Body of pancreas (tissue), 4 donors: ENCODE measurements at regions not wholly inside any gene's neighbourhood (a gene's known extent, or its start where the extent isn't known, plus 50 kb on each side); places are given as distances from the start of the nearest gene placed in this dataset.

Source experiments
- ATAC-seq: fragments of 150-250 bp; one replicate; pipeline ENCODE4 v1.9.1; 2016
- DNase-seq, 4 donors: peaks; one replicate each; pipeline ENCODE4 v3.0.0-alpha.2; 2019
- H3K27ac ChIP-seq, 4 donors: fragments of 200-600 bp; sonication (generic); 1 replicate in 3 of 4; 2 replicates in 1 of 4; pipeline versions ENCODE4 v1.5.1 to v1.6.1; 2016 to 2019; ENCODE audit warnings: mild to moderate bottlenecking in 1 of 4, mixed read lengths in 1 of 4, moderate library complexity in 1 of 4
- H3K27me3 ChIP-seq, 2 donors: fragments of 200-600 bp; sonication (generic); one replicate each; pipeline ENCODE4 v1.6.0; 2016; ENCODE audit warnings: mild to moderate bottlenecking in 1 of 2
- H3K36me3 ChIP-seq, 2 donors: fragments of 200-600 bp; sonication (generic); replicated peaks in 1 of 2; 2 replicates each; pipeline ENCODE4 v1.5.1; 2016; ENCODE audit warnings: low read depth in 2 of 2; ENCODE audit not compliant: insufficient read depth in 1 of 2
- H3K4me1 ChIP-seq: fragments of 200-600 bp; sonication (generic); one replicate; pipeline ENCODE4 v1.6.0; 2016
- H3K4me3 ChIP-seq, 2 donors: fragments of 200-600 bp; sonication (generic); 1 replicate in 1 of 2; 2 replicates in 1 of 2; pipeline ENCODE4 v1.5.1; 2016 to 2019
- H3K9me3 ChIP-seq, 3 donors: fragments of 200-600 bp; sonication (generic); 1 replicate in 2 of 3; 2 replicates in 1 of 3; pipeline ENCODE4 v1.5.1; 2016
- POLR2A ChIP-seq, 3 donors: fragments of 450-650 bp; IDR thresholded peaks; one replicate each; pipeline ENCODE4 v1.6.1; 2016; ENCODE audit warnings: antibody characterized with exemption in 3 of 3, mild to moderate bottlenecking in 2 of 3
- WGBS, 2 donors: methylation state at CpG; one replicate each; pipeline ENCODE4 v1.1.5; 2017; 5-methylcytosine and 5-hydroxymethylcytosine counted together
- intact Hi-C: fragments of 100-400 bp; cut with DNase I; formaldehyde crosslinking; loops from one replicate; pipeline ENCODE4 v1.15.1; 2023
- TF ChIP-seq, protein P1 (sequence below), 7 experiments: fragments of 450-650 bp in 4 of 7; fragments of 200-600 bp in 3 of 7; sonication (generic) in 3 of 7; IDR thresholded peaks; one replicate each; pipeline ENCODE4 v1.5.1; 2016 to 2019; ENCODE audit warnings: antibody characterized with exemption in 7 of 7

DNA sequence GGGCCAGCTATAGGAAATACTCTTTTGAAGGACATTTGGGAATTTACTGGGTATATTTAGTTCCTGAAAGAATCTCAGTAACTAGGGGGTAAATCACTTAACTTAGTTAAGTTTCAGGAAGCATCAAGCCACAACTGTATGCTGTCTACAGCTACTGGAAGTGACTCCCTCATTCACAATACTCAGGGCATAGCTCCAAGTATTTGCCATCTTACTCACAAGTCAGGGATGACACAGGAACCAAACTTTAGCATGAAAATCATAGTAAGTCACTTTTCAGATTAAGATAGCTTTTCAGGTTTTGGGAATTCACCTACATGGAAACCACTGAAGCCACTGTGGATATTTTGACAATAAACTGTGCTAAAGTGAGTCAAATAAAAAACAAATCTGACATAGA lies 242.4 kb upstream of the ATP10B start:
- ATAC-seq (no peak), DNase-seq (no peak)
- Histone ChIP-seq H3K27me3 (no peaks in the 10 kb centered on the region), H3K27ac (no peak overlapping the region), H3K9me3 (peaks cover 0 to 10% (median 0%) of the 10 kb centered on the region in 3 donors), H3K4me1 (no peaks in the 10 kb centered on the region), H3K36me3 (no peaks in the 10 kb centered on the region), H3K4me3 (no peak overlapping the region)
- intact Hi-C loops, result no loop called here
- TF ChIP-seq, protein P1, sequence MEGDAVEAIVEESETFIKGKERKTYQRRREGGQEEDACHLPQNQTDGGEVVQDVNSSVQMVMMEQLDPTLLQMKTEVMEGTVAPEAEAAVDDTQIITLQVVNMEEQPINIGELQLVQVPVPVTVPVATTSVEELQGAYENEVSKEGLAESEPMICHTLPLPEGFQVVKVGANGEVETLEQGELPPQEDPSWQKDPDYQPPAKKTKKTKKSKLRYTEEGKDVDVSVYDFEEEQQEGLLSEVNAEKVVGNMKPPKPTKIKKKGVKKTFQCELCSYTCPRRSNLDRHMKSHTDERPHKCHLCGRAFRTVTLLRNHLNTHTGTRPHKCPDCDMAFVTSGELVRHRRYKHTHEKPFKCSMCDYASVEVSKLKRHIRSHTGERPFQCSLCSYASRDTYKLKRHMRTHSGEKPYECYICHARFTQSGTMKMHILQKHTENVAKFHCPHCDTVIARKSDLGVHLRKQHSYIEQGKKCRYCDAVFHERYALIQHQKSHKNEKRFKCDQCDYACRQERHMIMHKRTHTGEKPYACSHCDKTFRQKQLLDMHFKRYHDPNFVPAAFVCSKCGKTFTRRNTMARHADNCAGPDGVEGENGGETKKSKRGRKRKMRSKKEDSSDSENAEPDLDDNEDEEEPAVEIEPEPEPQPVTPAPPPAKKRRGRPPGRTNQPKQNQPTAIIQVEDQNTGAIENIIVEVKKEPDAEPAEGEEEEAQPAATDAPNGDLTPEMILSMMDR (IDR thresholded peaks at IDR 0.05), result no peak

DNA sequence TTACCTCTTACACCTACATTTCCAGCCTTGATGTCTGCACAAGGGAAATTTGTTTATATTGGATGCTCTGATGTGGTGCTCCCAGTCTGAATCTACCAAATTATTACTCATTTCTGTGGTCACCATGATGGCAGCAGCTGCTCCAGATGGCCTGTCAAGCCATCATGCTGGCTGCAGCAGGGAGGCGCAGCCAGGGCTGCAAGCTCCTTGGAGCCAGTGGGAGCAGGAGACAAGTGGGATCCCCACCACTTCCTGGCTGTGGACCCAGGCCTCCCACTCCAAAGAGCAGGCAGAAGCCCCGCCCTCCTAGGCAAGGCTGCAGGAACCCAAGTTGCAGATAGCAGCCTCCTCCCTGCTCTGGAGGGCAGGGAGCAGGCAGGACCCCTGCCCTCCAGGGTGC lies 241.1 kb upstream of the ATP10B start:
- no peaks in the 10 kb centered on the region for H3K27me3 ChIP-seq
- DNase-seq (no peak), ATAC-seq (no peak)
- H3K27ac ChIP-seq, result no peak overlapping the region
- intact Hi-C loops, result no loop called here
- H3K36me3 ChIP-seq, result no peaks in the 10 kb centered on the region
- H3K9me3 ChIP-seq, result peaks cover 0 to 10% (median 0%) of the 10 kb centered on the region in 3 donors
- H3K4me1 ChIP-seq, result no peaks in the 10 kb centered on the region
- TF ChIP-seq POLR2A (IDR thresholded peaks at IDR 0.05), result no peak
- TF ChIP-seq, protein P1 (IDR thresholded peaks at IDR 0.05), result no peak
- 94 to 100% methylated on average over 1 to 2 of the region's 2 CpGs for WGBS, 2 donors
- no peak overlapping the region for H3K4me3 ChIP-seq

DNA sequence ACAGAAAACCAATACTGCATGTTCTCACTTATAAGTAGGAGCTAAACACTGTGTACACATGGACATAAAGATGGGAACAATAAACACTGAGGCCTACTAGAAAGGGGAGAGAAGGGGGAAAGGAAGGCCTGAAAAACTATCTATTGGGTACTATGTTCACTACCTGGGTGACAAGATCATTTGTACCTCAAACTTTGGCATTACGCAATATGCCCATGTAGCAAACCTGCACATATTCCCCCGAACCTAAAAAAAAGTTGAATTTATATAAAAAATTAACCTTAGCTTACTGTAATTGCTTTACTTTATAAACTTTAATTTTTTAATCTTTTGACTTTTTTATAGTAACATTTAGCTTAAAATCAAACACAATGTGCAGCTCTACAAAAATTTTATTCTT lies 237.6 kb upstream of the ATP10B start:
- no peaks in the 10 kb centered on the region for H3K36me3 ChIP-seq
- TF ChIP-seq, protein P1 (IDR thresholded peaks at IDR 0.05), result no peak
- TF ChIP-seq POLR2A (IDR thresholded peaks at IDR 0.05), result no peak
- intact Hi-C loops, result no loop called here
- no peak for DNase-seq
- no peaks in the 10 kb centered on the region for H3K4me1 ChIP-seq
- H3K4me3 ChIP-seq, result no peak overlapping the region
- H3K27ac ChIP-seq, result no peak overlapping the region
- ATAC-seq, result no peak
- no peaks in the 10 kb centered on the region for H3K27me3 ChIP-seq
- H3K9me3 ChIP-seq, result peaks cover 0 to 10% (median 0%) of the 10 kb centered on the region in 3 donors
- 100% methylated on average over 2 of the region's 2 CpGs for WGBS, 2 donors

DNA sequence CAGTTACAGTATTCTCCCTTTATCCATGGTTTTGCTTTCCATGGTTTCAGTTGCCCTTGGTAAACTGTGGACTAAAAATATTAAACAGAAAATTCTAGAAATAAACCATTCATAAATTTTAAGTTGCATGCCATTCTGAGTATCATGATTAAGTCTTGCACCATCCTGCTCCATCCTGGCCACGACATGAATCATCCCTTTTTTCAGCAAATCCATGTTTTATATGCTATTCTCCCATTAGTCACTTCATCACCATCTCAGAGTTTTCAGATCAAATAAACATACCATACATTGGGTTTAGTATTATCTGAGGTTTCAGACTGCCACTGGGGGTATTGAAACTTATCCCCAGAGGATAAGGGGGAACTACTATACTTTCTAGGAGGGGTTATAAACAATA lies 234.4 kb upstream of the ATP10B start:
- H3K4me1 ChIP-seq, result no peaks in the 10 kb centered on the region
- DNase-seq (no peak), ATAC-seq (no peak)
- H3K27ac ChIP-seq, result no peak overlapping the region
- H3K9me3 ChIP-seq, result no peaks in the 10 kb centered on the region
- H3K4me3 ChIP-seq, result no peak overlapping the region
- no peaks in the 10 kb centered on the region for H3K27me3 ChIP-seq
- intact Hi-C loops, result no loop called here
- no peaks in the 10 kb centered on the region for H3K36me3 ChIP-seq
- 49 to 55% methylated on average over 1 of the region's 1 CpG for WGBS, 2 donors
- no peak for TF ChIP-seq POLR2A (IDR thresholded peaks at IDR 0.05)
- TF ChIP-seq, protein P1 (IDR thresholded peaks at IDR 0.05), result no peak

DNA sequence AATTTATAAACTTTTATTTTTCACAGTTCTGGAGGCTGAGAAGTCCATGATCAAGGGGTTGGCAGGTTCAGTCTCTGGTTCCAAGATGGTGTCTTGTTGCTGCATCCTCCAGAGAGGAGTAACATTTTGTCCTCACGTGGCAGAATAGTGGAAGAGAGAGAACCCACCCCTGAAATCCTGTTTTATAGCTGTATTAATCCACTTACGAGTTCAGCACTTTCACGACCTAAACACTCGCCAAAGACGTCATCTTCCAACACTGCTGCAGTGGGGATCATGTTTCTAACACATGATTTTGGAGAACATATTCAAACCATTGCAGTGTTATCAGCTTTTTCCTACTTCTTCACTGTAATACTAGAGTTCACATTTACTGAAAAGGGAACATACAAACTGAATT lies 233.0 kb upstream of the ATP10B start:
- Histone ChIP-seq H3K4me1 (no peaks in the 10 kb centered on the region), H3K27me3 (no peaks in the 10 kb centered on the region), H3K9me3 (no peaks in the 10 kb centered on the region), H3K27ac (no peak overlapping the region), H3K4me3 (no peak overlapping the region), H3K36me3 (no peaks in the 10 kb centered on the region)
- no peak for ATAC-seq
- intact Hi-C loops, result no loop called here
- no peak for TF ChIP-seq POLR2A (IDR thresholded peaks at IDR 0.05)
- TF ChIP-seq, protein P1 (IDR thresholded peaks at IDR 0.05), result no peak
- WGBS, 2 donors, result 61 to 68% methylated on average over 5 of the region's 5 CpGs
- DNase-seq, result no peak
